ENCODE measurements at regions not wholly inside any gene's neighbourhood (a gene's known extent, or its start where the extent isn't known, plus 50 kb on each side); places are given as distances from the start of the nearest gene placed in this dataset.

DNA sequence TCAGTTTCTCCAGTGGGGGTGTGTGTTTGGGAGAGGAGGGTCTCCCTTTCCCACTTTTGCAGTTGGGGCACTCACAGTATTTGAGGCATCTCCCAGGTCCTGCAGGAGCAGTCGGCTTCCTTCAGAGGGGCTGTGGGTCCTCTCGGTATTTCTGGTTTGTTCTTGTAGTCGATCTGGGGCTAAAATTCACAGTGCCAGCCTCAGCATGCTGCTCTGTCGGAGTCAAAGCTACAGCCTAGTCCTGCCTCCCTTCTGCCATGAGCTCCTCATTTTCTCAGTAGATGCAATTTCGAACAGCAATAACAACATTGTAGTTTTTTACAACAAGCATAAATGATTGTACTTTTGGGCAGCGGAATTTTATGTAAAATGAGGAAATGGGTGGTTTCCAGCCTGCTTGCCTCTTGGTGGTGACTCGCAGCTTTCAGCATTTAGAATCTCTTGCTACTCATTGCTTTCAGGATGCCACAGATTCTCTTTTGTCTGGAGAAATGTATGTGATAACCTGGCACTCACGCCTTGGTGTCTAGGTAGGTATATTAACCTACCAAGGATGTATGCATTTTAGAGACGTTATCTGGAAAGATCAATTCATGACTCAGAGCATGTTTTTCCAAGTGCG lies 82.4 kb upstream of the C21orf91 start:
- Histone ChIP-seq H3K27me3 (ENCODE audit: insufficient read depth, poor library complexity, severe bottlenecking) (no peaks in the 10 kb centered on the region), H3K4me3 (ENCODE audit: severe bottlenecking) (no peak overlapping the region), H3K36me3 (ENCODE audit: low read depth) (no peaks in the 10 kb centered on the region), H3K27ac (ENCODE audit: poor library complexity, severe bottlenecking) (peak overlapping the region; percentile 26), H3K9me3 (ENCODE audit: severe bottlenecking) (no peaks in the 10 kb centered on the region), H3K4me1 (ENCODE audit: insufficient read depth, poor library complexity, severe bottlenecking) (peaks cover 5% of the 10 kb centered on the region)
- no peak for DNase-seq (ENCODE audit: low spot score)
- no peak for TF ChIP-seq CTCF (IDR thresholded peaks at IDR 0.05; ENCODE audit: poor library complexity, severe bottlenecking)
- ATAC-seq (ENCODE audit: low read depth): peak; percentile 53; the same call in 2 of the 3 replicates

- ATAC-seq (ENCODE audit: low read depth) (no peak), DNase-seq (ENCODE audit: low spot score) (no peak)
- H3K4me3 ChIP-seq (ENCODE audit: severe bottlenecking): no peak overlapping the region
- TF ChIP-seq CTCF (IDR thresholded peaks at IDR 0.05; ENCODE audit: poor library complexity, severe bottlenecking): no peak
- no peaks in the 10 kb centered on the region for H3K27me3 ChIP-seq (ENCODE audit: insufficient read depth, poor library complexity, severe bottlenecking)
- H3K36me3 ChIP-seq (ENCODE audit: low read depth): no peaks in the 10 kb centered on the region
- no peaks in the 10 kb centered on the region for H3K9me3 ChIP-seq (ENCODE audit: severe bottlenecking)
- H3K4me1 ChIP-seq (ENCODE audit: insufficient read depth, poor library complexity, severe bottlenecking): peaks cover 5% of the 10 kb centered on the region
- H3K27ac ChIP-seq (ENCODE audit: poor library complexity, severe bottlenecking): peak overlapping the region; percentile 26
These were observed 81.8 kb upstream of the C21orf91 start for GRCh38 chr21:17900990-17901385.

- no peak for TF ChIP-seq CTCF (IDR thresholded peaks at IDR 0.05; ENCODE audit: poor library complexity, severe bottlenecking)
- Histone ChIP-seq H3K27ac (ENCODE audit: poor library complexity, severe bottlenecking) (no peak overlapping the region), H3K4me3 (ENCODE audit: severe bottlenecking) (no peak overlapping the region), H3K27me3 (ENCODE audit: insufficient read depth, poor library complexity, severe bottlenecking) (no peaks in the 10 kb centered on the region), H3K4me1 (ENCODE audit: insufficient read depth, poor library complexity, severe bottlenecking) (peaks cover 5% of the 10 kb centered on the region), H3K36me3 (ENCODE audit: low read depth) (no peaks in the 10 kb centered on the region), H3K9me3 (ENCODE audit: severe bottlenecking) (no peaks in the 10 kb centered on the region)
- DNase-seq (ENCODE audit: low spot score) (no peak), ATAC-seq (ENCODE audit: low read depth) (no peak)
These were observed 81.3 kb upstream of the C21orf91 start for GRCh38 chr21:17900281-17900989.

- Histone ChIP-seq H3K27ac (ENCODE audit: poor library complexity, severe bottlenecking) (no peak overlapping the region), H3K4me3 (ENCODE audit: severe bottlenecking) (no peak overlapping the region), H3K27me3 (ENCODE audit: insufficient read depth, poor library complexity, severe bottlenecking) (no peaks in the 10 kb centered on the region), H3K36me3 (ENCODE audit: low read depth) (no peaks in the 10 kb centered on the region), H3K4me1 (ENCODE audit: insufficient read depth, poor library complexity, severe bottlenecking) (no peaks in the 10 kb centered on the region), H3K9me3 (ENCODE audit: severe bottlenecking) (no peaks in the 10 kb centered on the region)
- no peak for TF ChIP-seq CTCF (IDR thresholded peaks at IDR 0.05; ENCODE audit: poor library complexity, severe bottlenecking)
- ATAC-seq (ENCODE audit: low read depth) (no peak), DNase-seq (ENCODE audit: low spot score) (no peak)
These were observed 70.0 kb upstream of the C21orf91 start for GRCh38 chr21:17889171-17889570.

DNA sequence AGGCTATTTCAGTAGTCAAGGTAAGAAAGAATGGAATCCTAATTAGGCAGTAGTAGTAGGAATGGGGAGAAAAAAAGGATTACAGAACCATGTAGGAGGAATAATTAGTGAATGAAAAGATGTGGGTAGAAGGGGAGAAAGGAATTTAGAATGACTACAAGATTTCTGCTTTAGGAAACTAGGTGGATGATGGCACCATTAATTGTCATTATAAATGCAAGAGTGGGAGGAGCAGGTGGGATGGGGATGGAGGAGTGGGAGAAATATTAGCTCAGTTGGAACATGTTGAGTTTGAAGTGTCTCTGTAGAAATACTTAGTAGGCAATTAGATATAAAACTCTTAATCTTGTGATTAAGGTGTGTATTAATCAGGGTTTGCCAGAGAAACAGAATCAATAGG lies 50.0 kb upstream of the C21orf91 start:
- DNase-seq (ENCODE audit: low spot score): no peak
- H3K27ac ChIP-seq (ENCODE audit: poor library complexity, severe bottlenecking): no peak overlapping the region
- H3K9me3 ChIP-seq (ENCODE audit: severe bottlenecking): no peaks in the 10 kb centered on the region

More for the DNA sequence above, 50.0 kb upstream of the C21orf91 start:
- ATAC-seq (ENCODE audit: low read depth): no peak
- no peaks in the 10 kb centered on the region for H3K27me3 ChIP-seq (ENCODE audit: insufficient read depth, poor library complexity, severe bottlenecking)
- TF ChIP-seq CTCF (IDR thresholded peaks at IDR 0.05; ENCODE audit: poor library complexity, severe bottlenecking): no peak
- no peaks in the 10 kb centered on the region for H3K4me1 ChIP-seq (ENCODE audit: insufficient read depth, poor library complexity, severe bottlenecking)
- no peaks in the 10 kb centered on the region for H3K36me3 ChIP-seq (ENCODE audit: low read depth)
- no peak overlapping the region for H3K4me3 ChIP-seq (ENCODE audit: severe bottlenecking)
